Liver (tissue), 7 donors: ENCODE measurements at regions not wholly inside any gene's neighbourhood (a gene's known extent, or its start where the extent isn't known, plus 50 kb on each side); places are given as distances from the start of the nearest gene placed in this dataset.

ENCODE experiments used
- DNase-seq: peaks from one replicate; pipeline ENCODE4 v3.0.0-alpha.2; 2017; ENCODE audit warnings: low spot score
- H3K27ac ChIP-seq, 2 donors: one replicate each; pipeline ENCODE4 v1.7.0; 2013; ENCODE audit warnings: inconsistent platforms in 2 of 2, low read length in 2 of 2, control low read depth in 1 of 2, low read depth in 1 of 2, mild to moderate bottlenecking in 1 of 2
- H3K27me3 ChIP-seq, 4 donors: one replicate each; pipeline versions ENCODE4 v1.6.1 to v1.7.0; 2013; ENCODE audit warnings: low read length in 3 of 4, inconsistent platforms in 1 of 4, mild to moderate bottlenecking in 1 of 4, moderate library complexity in 1 of 4; ENCODE audit not compliant: control insufficient read depth in 4 of 4, insufficient read depth in 4 of 4
- H3K36me3 ChIP-seq, 4 donors: one replicate each; pipeline versions ENCODE4 v1.6.1 to v1.7.0; 2013; ENCODE audit warnings: low read length in 3 of 4, mild to moderate bottlenecking in 3 of 4, low read depth in 1 of 4, moderate library complexity in 1 of 4; ENCODE audit not compliant: control insufficient read depth in 4 of 4, insufficient read depth in 3 of 4
- H3K4me1 ChIP-seq, 4 donors: one replicate each; pipeline versions ENCODE4 v1.6.1 to v1.7.0; 2013; ENCODE audit warnings: low read length in 3 of 4, mild to moderate bottlenecking in 3 of 4, moderate library complexity in 1 of 4; ENCODE audit not compliant: control insufficient read depth in 4 of 4, insufficient read depth in 4 of 4
- H3K4me3 ChIP-seq, 3 donors: one replicate each; pipeline versions ENCODE4 v1.6.1 to v1.7.0; 2013; ENCODE audit warnings: low read length in 3 of 3, control low read depth in 1 of 3, low read depth in 1 of 3, mild to moderate bottlenecking in 1 of 3
- H3K9ac ChIP-seq, 2 donors: one replicate each; pipeline ENCODE4 v1.7.0; 2013; ENCODE audit warnings: low read length in 2 of 2, mild to moderate bottlenecking in 2 of 2, moderate library complexity in 2 of 2, control low read depth in 1 of 2, low read depth in 1 of 2
- H3K9me3 ChIP-seq, 4 donors: one replicate each; pipeline versions ENCODE4 v1.6.1 to v1.7.0; 2013; ENCODE audit warnings: low read length in 3 of 4; ENCODE audit not compliant: control insufficient read depth in 4 of 4
- FOXA1 ChIP-seq: IDR thresholded peaks from 2 replicates; pipeline ENCODE4 v1.6.1; 2016; ENCODE audit warnings: antibody characterized with exemption
- GABPA ChIP-seq, 2 donors: IDR thresholded peaks in 1 of 2; conservative IDR thresholded peaks in 1 of 2; 2 replicates each; pipeline ENCODE4 v1.6.1; 2016; ENCODE audit warnings: antibody characterized with exemption in 2 of 2, mild to moderate bottlenecking in 1 of 2, moderate library complexity in 1 of 2
- JUND ChIP-seq, 2 donors: IDR thresholded peaks; 2 replicates each; pipeline ENCODE4 v1.6.1; 2016; ENCODE audit warnings: antibody characterized with exemption in 2 of 2
- NR2F2 ChIP-seq: IDR thresholded peaks from 2 replicates; pipeline ENCODE4 v1.6.1; 2016; ENCODE audit warnings: antibody characterized with exemption
- RXRA ChIP-seq, 2 donors: IDR thresholded peaks; 2 replicates each; pipeline ENCODE4 v1.6.1; 2017 to 2018; ENCODE audit warnings: antibody characterized with exemption in 2 of 2, mild to moderate bottlenecking in 1 of 2
- SP1 ChIP-seq: IDR thresholded peaks from 2 replicates; pipeline ENCODE4 v1.6.1; 2018; ENCODE audit warnings: antibody characterized with exemption, mild to moderate bottlenecking
- YY1 ChIP-seq: IDR thresholded peaks from 2 replicates; pipeline ENCODE4 v1.6.1; 2016; ENCODE audit warnings: antibody characterized with exemption, mild to moderate bottlenecking
- WGBS: extraction: QIAGEN DNeasy Blood & Tissue Kit; methylation state at CpG from one replicate; pipeline ENCODE4 v1.1.7; 2013; 5-methylcytosine and 5-hydroxymethylcytosine counted together
- TF ChIP-seq, protein P1 (sequence below): IDR thresholded peaks from 2 replicates; pipeline ENCODE4 v1.6.1; 2016; ENCODE audit warnings: antibody characterized with exemption
- TF ChIP-seq, protein P2 (sequence below): IDR thresholded peaks from 2 replicates; pipeline ENCODE4 v1.6.1; 2016; ENCODE audit warnings: antibody characterized with exemption
- donor health status: healthy.
- donor health status: healthy.
- donor health status: healthy.
- donor health status: healthy.

DNA sequence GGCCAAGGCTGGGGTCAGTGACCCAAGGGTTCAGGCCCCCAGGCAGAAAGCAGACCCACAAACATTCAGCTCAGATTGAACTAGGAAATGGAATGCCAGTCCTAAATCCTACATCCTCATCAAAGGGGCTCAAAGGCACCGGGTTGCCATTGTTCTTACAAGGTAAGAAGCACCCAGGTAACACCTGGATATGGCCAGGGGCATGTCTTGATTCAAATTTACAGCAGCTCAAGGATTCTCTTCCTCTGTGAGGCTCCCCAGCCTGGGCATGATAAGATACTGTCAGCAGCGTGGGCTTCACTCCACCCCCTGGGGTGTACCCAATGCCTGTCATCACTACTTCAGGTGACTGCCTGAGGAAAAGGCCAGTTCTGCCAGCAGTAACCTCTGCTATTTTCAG lies 92.1 kb upstream of the FSTL4 start:
- Histone ChIP-seq H3K27ac (no peak overlapping the region), H3K4me1 (no peaks in the 10 kb centered on the region), H3K9ac (no peak overlapping the region), H3K9me3 (no peaks in the 10 kb centered on the region), H3K36me3 (no peaks in the 10 kb centered on the region), H3K27me3 (no peaks in the 10 kb centered on the region), H3K4me3 (no peak overlapping the region)
- WGBS: 86% methylated on average over 2 of the region's 2 CpGs
- DNase-seq: no peak
- TF ChIP-seq YY1: no peak
- no peak for TF ChIP-seq RXRA (IDR thresholded peaks at IDR 0.05)

DNA sequence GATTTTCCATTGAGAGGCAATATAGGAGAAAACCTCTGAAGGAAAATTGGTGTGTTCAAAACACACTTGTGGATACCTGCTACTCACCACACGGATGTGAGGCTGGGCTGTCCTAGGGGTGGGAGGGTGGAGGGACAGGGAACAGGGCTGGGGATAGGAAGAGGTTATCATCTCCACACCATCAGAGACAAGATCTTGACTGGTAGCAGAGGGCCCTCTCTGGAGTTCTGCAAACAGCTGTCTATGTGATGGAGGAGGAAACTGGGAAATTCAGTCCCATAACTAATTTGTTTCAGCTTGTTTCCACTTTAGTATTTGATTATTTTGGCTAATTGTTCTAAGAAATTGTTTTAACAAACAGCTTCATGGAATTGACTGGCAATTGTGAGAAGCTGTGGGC lies 91.6 kb upstream of the FSTL4 start:
- no peak overlapping the region for H3K27ac ChIP-seq
- DNase-seq: no peak
- TF ChIP-seq, protein P1, sequence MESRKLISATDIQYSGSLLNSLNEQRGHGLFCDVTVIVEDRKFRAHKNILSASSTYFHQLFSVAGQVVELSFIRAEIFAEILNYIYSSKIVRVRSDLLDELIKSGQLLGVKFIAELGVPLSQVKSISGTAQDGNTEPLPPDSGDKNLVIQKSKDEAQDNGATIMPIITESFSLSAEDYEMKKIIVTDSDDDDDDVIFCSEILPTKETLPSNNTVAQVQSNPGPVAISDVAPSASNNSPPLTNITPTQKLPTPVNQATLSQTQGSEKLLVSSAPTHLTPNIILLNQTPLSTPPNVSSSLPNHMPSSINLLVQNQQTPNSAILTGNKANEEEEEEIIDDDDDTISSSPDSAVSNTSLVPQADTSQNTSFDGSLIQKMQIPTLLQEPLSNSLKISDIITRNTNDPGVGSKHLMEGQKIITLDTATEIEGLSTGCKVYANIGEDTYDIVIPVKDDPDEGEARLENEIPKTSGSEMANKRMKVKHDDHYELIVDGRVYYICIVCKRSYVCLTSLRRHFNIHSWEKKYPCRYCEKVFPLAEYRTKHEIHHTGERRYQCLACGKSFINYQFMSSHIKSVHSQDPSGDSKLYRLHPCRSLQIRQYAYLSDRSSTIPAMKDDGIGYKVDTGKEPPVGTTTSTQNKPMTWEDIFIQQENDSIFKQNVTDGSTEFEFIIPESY: no peak

DNA sequence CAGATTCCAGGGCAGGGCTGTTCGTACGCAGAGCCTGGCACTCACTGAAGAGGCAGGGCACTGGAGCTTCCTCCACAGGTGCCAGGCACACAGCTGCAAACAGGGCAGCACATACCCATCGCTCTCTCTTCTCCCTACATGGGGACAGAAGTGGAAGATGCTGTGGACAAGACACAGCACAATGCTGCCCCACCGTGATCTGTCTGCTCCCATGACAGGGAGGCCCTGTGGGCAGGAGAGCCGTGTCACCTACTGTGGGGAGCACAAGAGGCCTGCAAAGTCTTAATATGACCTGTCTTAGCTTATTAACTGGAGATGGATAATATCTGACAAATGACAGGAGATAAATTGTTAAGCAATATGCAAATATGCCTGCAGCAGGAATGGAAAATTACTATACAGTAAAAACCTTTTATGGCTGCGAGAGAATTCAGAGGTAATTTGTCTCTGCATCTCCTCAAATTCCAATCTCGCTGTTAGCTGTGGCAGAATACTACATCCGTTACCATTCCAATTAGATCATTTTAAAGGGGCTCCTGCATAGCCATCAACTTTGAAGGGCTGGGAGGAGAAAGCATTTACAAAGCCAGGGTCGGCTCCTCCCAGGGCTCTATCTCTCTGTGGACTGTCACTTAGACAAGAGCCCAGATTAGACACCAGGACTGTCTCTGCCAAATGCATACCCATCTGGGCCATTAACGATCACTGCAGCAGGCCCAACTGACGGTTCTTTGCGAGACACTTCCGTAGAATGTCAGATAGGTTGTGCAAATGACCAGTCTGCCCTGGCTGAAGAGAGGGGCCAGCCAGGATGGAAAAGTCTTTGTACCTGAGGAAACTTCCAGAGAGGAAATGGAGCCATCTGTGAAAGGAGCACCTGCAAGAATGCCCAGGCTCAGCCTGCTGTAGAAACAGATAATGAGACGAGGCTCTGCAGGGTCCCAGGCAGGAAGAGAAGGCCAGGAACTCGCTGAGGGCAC lies 90.7 kb upstream of the FSTL4 start:
- Histone ChIP-seq H3K9me3 (no peaks in the 10 kb centered on the region), H3K27ac (no peak overlapping the region), H3K27me3 (no peaks in the 10 kb centered on the region), H3K9ac (no peak overlapping the region), H3K4me1 (no peaks in the 10 kb centered on the region), H3K36me3 (no peaks in the 10 kb centered on the region), H3K4me3 (no peak overlapping the region)
- whole genome bisulfite sequencing: 86% methylated on average over 15 of the region's 15 CpGs
- DNase-seq: no peak
- no peak for TF ChIP-seq SP1
- TF ChIP-seq NR2F2: no peak
- TF ChIP-seq, protein P1: no peak
- TF ChIP-seq JUND (IDR thresholded peaks at IDR 0.05): no peak
- no peak for TF ChIP-seq FOXA1
- no peak for TF ChIP-seq GABPA (IDR thresholded peaks at IDR 0.05 in 1 of 2, conservative IDR thresholded peaks at IDR 0.05 in 1 of 2)
- no peak for TF ChIP-seq YY1
- TF ChIP-seq, protein P2, sequence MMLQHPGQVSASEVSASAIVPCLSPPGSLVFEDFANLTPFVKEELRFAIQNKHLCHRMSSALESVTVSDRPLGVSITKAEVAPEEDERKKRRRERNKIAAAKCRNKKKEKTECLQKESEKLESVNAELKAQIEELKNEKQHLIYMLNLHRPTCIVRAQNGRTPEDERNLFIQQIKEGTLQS: no peak

More for the DNA sequence above, 91.6 kb upstream of the FSTL4 start:
- Histone ChIP-seq H3K9me3 (no peaks in the 10 kb centered on the region), H3K4me1 (no peaks in the 10 kb centered on the region), H3K27me3 (no peaks in the 10 kb centered on the region), H3K4me3 (no peak overlapping the region), H3K36me3 (no peaks in the 10 kb centered on the region), H3K9ac (no peak overlapping the region)
- 88% methylated on average over 1 of the region's 1 CpG for WGBS
